MM.1S (cell line): ENCODE measurements at regions not wholly inside any gene's neighbourhood (a gene's known extent, or its start where the extent isn't known, plus 50 kb on each side); places are given as distances from the start of the nearest gene placed in this dataset.

Source experiments
- EZH2 ChIP-seq: fragments of 300-600 bp; sonication (generic); optimal IDR thresholded peaks from 2 replicates; pipeline ENCODE3; 2017; ENCODE audit warnings: low read depth, mild to moderate bottlenecking, antibody characterized with exemption, low read length, mixed read lengths
- EZH2phosphoT487 ChIP-seq: fragments of 300-600 bp; sonication (generic); IDR thresholded peaks from 2 replicates; pipeline ENCODE4 v1.6.1; 2018; ENCODE audit warnings: antibody characterized with exemption, low read length
- TF ChIP-seq, protein P1 (sequence below): fragments of 300-600 bp; sonication (generic); IDR thresholded peaks from 2 replicates; pipeline ENCODE4 v1.5.1; 2016; ENCODE audit warnings: antibody characterized with exemption, low read length, mixed read lengths

DNA sequence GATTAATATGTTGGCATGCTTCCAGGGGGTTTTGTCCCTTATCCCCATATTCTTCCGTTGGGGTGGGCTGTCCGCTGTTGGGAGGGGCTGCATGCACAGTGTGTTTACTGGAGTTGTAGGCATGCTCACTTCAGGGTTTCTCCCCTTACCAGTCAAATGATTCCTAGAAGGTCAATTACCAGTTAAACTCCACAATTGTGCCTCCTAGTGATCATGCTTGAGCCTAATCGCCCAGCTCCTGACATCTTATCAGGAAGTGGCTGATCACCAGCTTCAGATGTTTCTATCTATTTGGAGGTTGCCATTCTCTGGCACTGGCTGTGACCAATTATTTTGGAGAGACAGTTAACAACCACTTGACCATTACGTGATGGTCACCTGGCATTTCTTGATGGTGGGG lies 1090.0 kb downstream of the SLITRK5 start:
- TF ChIP-seq EZH2phosphoT487 (no peak), EZH2 (no peak)
- TF ChIP-seq, protein P1, sequence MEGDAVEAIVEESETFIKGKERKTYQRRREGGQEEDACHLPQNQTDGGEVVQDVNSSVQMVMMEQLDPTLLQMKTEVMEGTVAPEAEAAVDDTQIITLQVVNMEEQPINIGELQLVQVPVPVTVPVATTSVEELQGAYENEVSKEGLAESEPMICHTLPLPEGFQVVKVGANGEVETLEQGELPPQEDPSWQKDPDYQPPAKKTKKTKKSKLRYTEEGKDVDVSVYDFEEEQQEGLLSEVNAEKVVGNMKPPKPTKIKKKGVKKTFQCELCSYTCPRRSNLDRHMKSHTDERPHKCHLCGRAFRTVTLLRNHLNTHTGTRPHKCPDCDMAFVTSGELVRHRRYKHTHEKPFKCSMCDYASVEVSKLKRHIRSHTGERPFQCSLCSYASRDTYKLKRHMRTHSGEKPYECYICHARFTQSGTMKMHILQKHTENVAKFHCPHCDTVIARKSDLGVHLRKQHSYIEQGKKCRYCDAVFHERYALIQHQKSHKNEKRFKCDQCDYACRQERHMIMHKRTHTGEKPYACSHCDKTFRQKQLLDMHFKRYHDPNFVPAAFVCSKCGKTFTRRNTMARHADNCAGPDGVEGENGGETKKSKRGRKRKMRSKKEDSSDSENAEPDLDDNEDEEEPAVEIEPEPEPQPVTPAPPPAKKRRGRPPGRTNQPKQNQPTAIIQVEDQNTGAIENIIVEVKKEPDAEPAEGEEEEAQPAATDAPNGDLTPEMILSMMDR, result no peak
